Fibroblast of villous mesenchyme (primary cell): ENCODE measurements at regions not wholly inside any gene's neighbourhood (a gene's known extent, or its start where the extent isn't known, plus 50 kb on each side); places are given as distances from the start of the nearest gene placed in this dataset.
"Not testable (repeated sequence)": the region's sequence is repeated elsewhere in the genome, so short reads cannot be mapped to it uniquely, and the experiment has no call there.

Source experiments
- DNase-seq: peaks from one replicate; pipeline ENCODE4 v3.0.0-alpha.2; 2010; ENCODE audit warnings: low read depth
- H3K4me3 ChIP-seq: 2 replicates; pipeline ENCODE4 v1.5.1; 2011; ENCODE audit warnings: low read depth, mild to moderate bottlenecking, low read length
- TF ChIP-seq, protein P1 (sequence below): IDR thresholded peaks from 2 replicates; pipeline ENCODE4 v1.5.1; 2012; ENCODE audit warnings: low read depth, mild to moderate bottlenecking, low read length; ENCODE audit not compliant: insufficient read depth

- not testable (repeated sequence) for H3K4me3 ChIP-seq, DNase-seq
Observed at GRCh38 chr15:20680257-20680815, 138.7 kb upstream of the GOLGA6L6 start.

DNA sequence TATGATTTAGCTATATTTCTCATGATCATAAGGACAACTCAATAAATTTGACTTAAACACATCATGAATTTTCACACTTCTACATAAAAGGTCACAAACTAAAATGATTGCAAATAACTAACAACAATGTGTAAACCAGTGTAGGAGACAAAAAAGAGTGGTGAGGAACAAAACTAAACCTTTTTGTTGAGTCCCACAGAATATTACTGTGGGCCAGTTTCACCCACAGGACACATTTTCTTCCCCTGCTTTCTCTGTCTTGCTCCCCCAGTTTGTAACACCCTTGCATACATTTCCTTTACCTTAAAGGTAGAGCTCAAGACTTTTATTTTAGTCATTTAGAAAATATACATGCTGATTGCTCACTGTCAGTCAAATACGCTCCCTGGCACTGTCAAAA is 130.9 kb upstream of the GOLGA6L6 start:
- H3K4me3 ChIP-seq: no peak overlapping the region
- TF ChIP-seq, protein P1, sequence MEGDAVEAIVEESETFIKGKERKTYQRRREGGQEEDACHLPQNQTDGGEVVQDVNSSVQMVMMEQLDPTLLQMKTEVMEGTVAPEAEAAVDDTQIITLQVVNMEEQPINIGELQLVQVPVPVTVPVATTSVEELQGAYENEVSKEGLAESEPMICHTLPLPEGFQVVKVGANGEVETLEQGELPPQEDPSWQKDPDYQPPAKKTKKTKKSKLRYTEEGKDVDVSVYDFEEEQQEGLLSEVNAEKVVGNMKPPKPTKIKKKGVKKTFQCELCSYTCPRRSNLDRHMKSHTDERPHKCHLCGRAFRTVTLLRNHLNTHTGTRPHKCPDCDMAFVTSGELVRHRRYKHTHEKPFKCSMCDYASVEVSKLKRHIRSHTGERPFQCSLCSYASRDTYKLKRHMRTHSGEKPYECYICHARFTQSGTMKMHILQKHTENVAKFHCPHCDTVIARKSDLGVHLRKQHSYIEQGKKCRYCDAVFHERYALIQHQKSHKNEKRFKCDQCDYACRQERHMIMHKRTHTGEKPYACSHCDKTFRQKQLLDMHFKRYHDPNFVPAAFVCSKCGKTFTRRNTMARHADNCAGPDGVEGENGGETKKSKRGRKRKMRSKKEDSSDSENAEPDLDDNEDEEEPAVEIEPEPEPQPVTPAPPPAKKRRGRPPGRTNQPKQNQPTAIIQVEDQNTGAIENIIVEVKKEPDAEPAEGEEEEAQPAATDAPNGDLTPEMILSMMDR: peak; percentile 8
- no peak for DNase-seq

DNA sequence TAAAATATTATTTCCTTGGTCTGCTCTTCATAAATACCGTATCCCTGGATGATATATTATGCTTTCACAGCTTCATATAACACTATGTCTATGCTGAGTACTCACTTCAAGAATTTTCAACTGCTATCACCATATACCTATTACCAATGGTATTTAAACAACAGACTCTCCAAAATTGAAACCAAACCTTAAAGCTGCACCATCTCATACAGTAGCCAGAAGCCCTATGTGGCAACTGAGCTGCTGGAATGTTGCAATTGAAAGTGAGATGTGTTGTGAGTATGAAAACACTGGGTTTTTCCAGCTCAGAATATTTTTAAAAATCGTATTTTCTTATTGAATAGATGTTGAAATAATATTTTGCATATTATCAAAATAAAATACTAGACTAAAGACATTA is 130.1 kb upstream of the GOLGA6L6 start:
- TF ChIP-seq, protein P1: no peak
- no peak overlapping the region for H3K4me3 ChIP-seq
- no peak for DNase-seq

DNA sequence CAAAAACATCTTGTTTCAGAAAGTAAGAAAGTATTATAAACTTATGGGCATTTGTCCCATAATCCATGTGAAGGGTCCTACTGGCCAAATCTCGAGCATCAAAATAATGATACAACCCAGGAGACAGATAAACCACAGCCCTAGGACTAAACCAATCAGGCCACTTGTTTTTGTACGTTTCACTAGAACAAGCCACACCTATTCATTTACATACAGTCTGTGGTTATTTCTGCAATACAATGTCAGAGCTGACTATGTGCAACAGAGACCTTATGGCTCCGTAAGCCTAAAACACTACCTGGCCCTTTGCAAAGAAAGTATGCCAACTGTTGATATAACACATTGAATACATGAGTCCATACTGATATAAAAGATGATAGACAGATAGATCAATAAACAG is 124.8 kb upstream of the GOLGA6L6 start:
- not testable (repeated sequence) for H3K4me3 ChIP-seq, DNase-seq

DNA sequence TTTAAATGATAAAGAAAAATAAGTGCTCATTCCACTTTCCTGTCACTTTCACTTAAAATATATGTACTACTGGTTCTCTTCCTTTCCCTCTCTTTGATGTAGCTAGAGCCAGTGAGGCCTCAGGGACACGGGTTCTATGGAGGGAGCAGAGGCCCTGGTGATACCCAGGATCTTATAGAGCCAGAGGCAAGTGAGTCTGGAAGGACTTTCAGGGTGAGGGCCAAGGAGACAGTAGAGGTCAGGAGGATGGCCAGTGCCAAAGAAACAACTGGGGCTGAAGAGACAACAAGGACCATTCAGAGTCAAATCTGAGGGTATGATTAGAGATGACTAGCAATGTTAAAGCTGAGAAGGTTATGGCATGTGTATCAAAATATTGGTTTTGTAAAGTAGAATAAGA is 124.1 kb upstream of the GOLGA6L6 start:
- TF ChIP-seq, protein P1: no peak
- no peak overlapping the region for H3K4me3 ChIP-seq
- DNase-seq: no peak

DNA sequence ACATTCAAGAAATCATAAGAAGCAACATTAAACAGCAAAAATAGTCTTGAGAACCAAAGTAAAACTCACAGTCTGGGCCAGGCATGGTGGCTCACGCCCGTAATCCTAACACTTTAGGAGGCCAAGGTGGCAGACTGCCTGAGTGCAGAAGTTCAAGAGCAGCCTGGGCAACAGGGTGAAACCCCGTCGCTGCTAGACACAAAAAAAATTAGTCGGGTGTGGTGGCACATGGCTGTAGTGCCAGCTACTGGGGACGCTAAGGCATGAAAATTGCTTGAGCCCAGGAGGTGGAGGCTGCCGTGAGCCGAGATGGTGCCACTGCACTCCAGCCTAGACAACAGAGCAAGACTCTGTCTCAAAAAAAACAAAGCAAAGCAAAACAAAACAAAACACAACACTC is 117.7 kb upstream of the GOLGA6L6 start:
- no peak for DNase-seq
- no peak overlapping the region for H3K4me3 ChIP-seq
- TF ChIP-seq, protein P1: no peak

DNA sequence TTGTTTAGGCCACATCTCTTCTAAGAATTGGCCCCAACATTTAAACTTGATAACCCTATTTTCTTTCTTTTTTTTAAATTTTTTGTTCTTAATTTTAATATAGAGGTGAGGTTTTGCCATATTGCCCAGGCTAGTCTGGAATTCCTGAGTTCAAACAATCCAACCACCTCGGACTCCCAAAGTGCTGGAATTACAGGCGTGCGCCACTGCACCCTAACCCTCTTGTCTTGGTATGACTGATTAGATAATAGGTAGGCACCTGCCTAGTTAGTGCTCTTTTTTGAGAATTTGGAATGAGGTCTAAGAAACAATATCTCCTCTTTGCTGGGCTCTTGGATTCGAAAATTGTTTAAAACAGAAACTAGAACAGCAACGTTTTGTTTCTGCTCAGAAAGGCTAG is 116.4 kb upstream of the GOLGA6L6 start:
- TF ChIP-seq, protein P1: no peak
- no peak overlapping the region for H3K4me3 ChIP-seq
- DNase-seq: no peak

DNA sequence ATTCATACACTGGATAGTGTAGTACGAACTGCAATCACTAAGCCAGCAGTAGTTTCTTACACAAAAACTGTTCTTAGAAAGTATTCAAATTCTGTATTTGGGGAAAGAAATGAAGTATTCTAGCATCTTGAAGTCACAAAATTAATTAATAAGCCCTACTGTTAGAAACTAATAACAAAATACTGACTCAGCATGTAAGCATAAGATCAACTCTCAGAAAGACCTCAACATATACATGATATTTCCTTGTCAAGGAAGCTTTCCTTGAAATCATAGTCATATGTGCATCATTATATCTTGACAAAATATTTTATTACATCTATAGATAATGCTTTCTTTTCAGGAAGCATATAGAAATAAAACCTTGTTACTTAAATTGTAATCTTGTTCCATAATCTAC is 115.5 kb upstream of the GOLGA6L6 start:
- H3K4me3 ChIP-seq: no peak overlapping the region
- TF ChIP-seq, protein P1: no peak
- no peak for DNase-seq
